ENCODE measurements at regions not wholly inside any gene's neighbourhood (a gene's known extent, or its start where the extent isn't known, plus 50 kb on each side); places are given as distances from the start of the nearest gene placed in this dataset.
"Not testable (repeated sequence)": the region's sequence is repeated elsewhere in the genome, so short reads cannot be mapped to it uniquely, and the experiment has no call there.

DNA sequence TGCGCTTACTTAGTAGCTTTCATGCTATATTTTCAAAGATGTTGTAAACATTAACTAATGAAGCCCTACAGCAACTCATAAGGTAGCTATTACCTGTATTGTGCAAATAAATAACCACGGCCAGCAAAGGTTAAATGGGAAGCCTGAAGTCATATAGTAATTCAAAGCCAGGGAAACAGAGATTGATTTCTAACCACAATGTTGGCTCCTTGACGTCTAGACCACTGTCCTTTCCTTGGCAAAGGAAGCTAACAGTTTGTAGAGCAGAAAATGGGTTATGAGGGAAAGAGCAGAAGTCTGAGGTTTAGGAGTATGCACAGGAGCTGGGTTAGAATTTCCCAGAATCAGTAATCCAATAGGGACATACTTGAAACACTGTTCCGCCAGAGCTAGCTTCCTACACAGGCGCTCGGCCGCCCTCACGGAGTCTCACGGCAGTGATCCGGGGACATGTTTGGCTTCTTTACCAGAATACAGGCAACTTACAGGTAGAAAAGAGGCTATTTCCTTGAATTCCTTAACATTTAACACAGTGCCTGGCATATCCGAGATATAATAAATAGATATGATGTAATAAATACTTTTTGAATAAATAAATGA lies 298.8 kb upstream of the LYPLAL1 start:
- no peak for ATAC-seq
- DNase-seq: no peak

DNA sequence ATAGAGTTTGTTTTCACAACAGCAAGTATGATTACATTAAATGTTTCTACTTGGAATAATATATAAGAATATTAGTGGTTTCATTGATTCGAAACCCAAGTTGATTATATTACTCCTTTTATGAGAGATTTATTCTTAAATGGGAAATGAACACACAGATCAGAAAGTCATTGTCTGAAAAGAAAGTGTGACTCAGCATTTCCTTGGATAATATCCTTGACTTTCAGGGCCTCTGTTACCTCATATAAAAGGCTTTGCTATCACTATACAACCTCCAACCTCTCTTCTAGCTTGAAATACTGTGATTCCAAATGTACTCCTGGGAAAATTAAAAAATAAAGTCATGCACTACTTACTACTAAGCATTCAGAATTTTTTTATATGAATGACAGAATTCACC lies 295.3 kb upstream of the LYPLAL1 start:
- ATAC-seq (no peak), DNase-seq (no peak)

DNA sequence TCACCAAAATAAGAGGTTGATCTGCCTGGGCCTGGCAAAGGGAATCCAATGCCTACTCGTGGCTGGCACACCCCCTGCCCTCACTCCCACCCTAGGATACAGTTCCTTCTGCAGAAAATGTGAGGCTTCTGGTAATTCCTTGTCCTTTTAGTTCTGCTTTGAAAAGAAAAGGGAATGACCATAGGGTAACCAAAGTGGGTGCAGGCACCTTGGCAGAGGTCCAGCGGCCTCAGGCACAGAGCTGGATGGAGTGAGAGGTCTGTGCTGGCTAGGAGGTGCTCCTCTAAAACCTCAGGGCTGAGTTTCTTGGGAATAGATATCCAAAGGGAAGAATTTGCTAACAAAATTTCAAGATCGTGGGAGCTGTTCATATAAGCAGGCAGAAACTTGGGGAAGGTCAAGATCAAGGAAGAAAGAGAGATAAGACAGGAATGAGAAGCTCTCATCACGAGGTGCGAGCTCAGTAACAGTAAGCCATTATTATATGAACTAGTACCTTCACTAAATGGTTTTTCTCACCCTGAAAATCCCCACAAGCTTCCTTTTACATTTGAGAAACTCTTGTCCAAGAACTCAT lies 293.1 kb upstream of the LYPLAL1 start:
- no peak for DNase-seq
- no peak for ATAC-seq

DNA sequence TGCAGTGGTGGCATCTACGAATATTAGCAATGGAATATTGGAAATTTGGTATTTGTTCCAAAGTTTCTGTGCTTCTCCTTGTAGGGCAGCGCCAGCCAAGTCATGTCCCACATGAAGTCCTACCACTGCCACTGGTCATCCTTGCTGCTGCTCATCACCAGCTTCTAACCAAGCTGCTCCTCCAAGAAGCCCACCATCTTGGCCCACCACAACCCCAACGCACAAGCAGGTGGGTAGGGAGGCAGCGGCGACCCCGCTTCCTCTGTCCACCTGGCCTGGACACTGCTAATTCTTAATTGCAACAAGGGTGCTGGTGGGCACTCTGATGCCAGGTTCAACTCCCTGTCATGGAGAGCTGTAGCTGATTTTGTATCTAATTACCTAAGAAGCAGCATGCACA lies 291.2 kb upstream of the LYPLAL1 start:
- DNase-seq (no peak), ATAC-seq (no peak)

DNA sequence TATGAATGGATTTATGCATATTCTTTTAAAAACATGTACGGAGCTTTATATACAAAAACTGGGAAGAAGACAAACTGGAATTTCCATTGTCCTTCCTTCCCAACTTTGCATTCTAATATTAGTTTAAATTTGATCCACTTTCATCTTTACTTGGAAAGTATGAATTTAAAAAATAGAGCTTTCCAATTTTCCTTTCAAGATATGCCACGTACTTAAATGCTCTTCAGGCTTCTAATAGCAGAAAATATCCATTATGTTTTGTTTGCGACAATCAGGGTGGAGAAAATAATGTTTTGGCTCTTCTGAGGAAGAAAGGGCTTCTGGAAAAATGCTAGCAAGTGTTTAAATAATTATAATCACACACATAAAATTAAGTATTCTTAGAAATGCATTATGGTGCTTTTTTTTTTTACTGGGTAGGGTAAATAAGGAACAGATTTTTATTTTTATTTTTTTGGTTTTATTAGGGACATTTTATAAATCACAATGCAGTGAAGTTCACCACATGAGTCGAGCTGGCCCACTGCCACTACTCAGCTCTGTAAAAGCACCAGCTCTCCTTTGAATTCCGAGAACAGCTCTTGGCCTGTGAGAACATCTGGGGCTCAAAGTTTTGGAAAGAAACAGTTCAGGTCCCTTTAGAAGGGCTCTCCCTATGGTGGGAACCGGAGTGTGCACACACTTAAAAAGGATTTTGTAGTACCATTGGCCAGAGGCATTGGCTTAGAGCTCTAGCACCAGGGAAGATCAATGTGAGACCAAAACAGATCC lies 287.4 kb upstream of the LYPLAL1 start:
- ATAC-seq (no peak), DNase-seq (no peak)

DNA sequence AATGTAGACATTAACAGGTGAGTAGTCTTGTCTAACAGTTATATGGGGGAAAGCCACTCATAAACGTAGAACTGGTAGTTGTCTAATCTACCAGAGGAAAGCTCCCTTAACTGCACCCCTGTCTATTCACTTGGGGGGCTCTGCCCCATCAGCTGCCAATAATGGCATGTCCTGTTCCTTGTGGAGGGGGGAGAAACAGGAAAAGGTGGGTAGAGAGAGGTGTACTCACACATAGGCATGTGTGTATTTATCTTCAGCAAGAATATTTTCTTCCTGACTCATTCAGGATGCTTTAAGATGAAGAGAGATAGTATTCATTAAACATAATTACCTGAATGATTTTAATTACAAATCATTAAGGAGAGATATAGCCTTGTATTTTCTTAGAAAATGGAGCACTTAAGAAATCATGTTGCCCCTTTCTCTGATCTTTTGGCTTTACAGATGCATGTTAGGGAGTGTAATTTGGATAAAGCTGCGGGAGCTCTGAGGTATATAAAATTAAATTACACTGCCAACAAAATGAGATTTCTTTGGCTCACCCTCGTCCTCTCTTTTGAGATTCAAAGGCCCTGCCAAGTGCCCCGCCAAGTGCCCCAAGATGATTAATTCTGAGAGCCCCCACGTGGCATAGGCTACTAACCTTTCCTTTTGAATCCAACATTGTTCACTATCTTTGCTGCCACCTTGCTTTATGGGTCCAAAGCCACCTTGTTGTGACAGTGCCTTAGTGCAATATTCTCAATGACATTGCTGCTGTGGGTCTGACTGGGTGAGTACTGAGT lies 286.3 kb upstream of the LYPLAL1 start:
- DNase-seq: no peak
- no peak for ATAC-seq

DNA sequence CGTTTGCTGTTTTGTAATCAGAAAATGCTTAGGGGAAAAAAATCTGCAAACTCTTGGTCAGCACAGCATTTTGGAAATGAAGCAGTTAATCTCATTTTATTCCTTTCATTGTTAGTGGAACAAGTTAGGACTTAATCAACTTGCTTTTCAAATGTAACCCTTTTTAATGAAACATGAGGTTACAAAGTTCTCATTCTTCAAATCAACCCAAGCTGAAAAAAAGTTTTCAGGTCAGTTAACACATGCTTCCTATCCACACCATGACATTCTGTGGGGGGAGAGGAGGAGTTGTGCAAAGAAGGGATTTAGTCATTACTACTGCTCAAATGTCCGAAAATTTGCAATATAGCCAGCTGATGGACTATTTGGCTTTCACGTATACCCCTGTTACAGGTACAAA lies 283.2 kb upstream of the LYPLAL1 start:
- DNase-seq: no peak
- no peak for ATAC-seq

DNA sequence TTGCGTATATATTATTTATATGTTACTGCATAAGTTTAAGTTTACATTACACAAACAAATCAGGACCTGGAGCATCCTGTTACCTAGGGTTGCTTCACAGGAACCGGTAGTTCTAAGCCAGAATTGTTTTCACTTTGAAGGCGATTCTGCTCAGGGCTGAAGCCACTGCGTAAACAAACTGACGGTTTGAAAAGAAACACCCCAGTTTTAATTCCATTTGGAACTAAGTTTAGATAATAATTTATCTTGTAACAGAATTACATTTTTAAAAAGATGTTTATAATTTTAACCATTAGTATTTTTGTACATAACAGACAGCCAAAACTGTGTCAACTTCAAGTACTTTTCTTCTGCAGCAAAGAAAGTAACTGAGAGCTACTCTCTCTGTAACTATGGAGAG lies 282.1 kb upstream of the LYPLAL1 start:
- ATAC-seq (no peak), DNase-seq (no peak)

DNA sequence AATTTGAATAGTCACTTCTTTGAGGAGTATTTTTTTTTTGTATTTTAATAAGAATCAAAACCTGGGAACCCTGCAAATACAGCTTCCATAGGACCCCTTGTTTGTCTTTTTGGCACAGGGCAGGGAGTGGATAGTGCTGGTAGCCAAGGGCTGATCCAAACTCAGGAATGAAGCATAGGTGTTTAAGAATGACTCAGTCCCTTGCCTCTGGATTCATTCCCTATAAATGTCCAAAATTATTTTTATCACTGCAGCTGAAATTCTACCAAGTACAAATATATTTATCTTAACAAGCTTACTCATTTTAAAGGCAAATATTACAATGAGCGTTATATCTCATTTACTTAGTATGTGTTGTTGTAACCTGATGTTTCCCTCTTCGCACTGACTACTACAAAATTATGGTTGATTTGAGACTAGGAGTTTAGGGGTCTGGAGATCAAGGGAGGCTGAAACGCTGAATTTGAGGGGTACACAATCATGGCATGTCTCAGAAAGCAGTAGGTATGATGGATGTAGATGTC lies 278.6 kb upstream of the LYPLAL1 start:
- ATAC-seq (no peak), DNase-seq (no peak)

DNA sequence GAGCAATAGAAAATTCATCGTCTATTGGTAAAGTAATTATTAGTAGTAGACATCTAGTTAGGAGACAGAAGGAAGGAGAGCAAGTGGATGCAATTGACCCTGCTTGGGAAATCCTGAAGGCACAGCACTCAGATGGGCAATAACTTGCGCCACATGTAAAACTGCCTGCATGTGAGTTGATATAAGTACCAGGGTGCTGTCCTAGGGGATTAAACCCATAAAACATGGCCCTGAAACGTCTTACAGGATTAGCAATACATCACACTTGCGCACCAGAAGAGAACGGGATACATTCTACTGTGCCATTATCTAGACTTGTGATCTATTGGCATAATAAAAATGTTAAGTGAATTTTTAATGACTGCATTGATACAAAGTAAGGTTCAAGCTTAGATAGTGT lies 277.5 kb upstream of the LYPLAL1 start:
- ATAC-seq (no peak), DNase-seq (no peak)

DNA sequence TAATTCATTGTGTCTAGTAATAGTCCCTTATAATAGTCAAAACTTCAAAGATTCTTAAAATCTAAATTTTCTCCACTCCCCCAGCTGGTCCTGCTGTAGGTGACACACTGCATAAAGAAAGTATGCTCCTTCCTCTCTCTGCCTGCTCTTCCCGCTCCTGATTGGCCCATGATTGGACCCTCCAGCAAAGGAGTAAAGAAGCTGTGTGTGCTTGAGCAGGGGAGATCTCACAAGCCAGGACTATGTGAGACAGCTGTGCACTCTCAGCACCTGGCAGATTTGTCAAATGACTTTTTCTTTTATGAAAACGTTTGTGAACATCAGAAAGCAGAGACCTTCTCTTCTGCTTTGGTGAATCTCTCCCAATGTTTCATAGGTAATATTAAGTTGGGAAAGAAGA lies 274.8 kb upstream of the LYPLAL1 start:
- ATAC-seq: no peak
- no peak for DNase-seq

DNA sequence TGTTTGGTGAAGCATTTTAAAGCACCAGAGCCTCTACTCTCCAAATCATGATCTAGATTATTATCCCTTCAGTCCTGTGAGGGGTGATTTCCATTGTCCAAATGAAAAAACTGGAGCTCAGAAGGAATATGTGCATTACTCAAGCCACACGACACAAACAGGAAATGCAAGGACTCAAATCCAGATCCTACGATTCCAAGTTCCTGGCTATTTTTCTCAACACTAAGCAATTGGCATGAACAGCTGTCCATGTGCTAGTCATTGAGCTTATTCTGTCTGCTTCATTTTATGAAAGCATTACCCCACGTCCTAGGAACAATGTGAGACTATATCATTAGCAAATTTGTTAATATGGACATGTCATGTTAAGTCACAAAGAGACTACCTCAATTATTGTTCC lies 273.1 kb upstream of the LYPLAL1 start:
- no peak for ATAC-seq

DNA sequence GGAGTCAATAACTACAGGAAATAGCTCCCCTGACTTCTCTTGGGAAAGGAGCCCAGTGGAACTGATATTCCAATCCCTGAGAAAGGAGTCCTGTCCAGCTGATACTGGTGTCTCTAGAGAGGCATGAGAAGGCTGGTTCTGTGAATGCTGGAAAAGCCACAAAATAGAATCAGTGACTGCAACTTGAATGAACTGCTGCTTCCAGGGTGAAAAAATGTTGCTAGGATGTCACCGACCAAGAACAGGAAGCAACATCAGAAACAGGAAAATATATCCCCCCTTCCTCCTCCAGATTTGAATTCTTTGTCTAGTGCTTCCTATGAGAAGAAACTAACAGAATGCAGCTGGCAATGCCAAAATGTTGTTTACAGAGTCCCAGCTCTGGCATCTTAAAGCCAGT lies 269.3 kb upstream of the LYPLAL1 start:
- DNase-seq: no peak

More for the DNA sequence above, 273.1 kb upstream of the LYPLAL1 start:
- no peak for DNase-seq

DNA sequence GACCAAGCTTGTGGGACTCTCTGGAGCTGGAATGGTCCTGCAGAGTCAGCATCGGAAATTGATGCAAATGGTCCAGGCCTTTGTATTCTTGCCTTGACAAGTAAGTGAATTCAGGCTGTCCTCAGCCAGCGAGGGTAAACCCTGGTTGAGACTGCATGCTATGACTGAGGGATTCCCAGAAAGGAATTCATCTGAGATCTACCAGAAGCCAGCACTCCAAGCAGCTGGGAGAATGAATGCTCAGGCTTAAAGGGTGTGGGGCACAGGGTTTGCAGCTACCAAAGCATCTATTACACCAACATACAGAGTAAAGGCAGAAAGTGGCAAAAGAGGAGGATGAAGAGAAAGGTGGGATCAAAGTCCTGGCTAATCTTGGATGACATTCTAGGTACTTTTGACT lies 257.0 kb upstream of the LYPLAL1 start:
- no peak for DNase-seq
- no peak for ATAC-seq

More for the DNA sequence above, 269.3 kb upstream of the LYPLAL1 start:
- ATAC-seq: no peak

DNA sequence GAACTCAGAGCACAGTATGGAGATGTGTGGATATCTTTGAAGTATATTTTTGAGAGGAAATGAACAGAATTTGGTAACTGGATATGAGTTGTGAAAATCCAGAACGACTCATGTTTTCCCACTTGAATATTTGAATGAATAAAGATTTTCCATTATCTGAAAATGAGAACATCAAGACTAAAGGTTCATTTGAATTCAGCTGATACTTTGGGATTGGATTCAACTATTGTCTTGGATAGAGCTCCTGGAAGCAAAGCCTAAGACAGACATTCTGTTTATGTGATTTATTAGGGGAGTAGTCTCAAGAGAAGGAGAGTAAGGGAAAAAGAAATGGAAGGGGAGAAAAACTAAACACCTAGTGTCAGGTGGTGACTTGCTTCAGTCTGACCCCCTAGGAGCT lies 256.0 kb upstream of the LYPLAL1 start:
- no peak for DNase-seq
- ATAC-seq: no peak

DNA sequence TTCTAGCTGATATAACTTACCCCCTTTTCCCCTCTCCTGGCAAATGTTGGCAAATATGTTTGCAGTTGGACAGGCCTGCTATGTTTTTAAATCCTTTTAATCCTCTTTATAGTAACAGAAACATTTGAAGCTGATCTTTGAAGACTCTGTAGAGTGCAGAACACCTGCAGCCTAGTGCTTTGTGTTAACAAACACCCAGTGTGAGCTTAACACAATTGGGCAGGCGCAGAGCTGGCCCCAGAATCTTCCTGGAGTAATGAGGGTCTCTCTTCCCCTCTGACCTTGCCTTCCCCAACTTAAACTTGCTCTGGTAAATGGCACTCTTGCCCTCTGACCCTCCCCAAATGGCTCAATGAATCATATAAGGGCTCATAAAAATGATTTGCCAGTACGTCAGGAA lies 247.9 kb upstream of the LYPLAL1 start:
- no peak for ATAC-seq

DNA sequence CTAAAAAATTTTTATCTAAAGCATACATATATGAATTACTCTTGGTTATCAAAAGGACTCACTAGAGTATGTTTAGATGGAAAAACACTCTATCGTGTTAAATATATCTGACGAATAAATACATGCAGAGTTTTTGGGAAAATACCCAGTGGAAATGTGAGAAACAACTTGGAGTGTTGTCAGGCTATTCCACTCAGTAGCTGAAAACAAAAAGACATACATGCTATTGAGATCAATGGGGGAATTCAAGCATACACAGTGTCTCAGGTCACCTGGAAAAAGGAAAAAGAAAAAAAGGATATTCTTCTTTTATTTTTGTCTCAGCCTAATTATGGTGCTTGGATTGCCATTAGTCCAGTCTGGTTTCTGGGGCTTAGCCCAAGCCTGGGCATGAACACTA lies 247.0 kb upstream of the LYPLAL1 start:
- no peak for DNase-seq
- no peak for ATAC-seq

More for the DNA sequence above, 247.9 kb upstream of the LYPLAL1 start:
- no peak for DNase-seq

DNA sequence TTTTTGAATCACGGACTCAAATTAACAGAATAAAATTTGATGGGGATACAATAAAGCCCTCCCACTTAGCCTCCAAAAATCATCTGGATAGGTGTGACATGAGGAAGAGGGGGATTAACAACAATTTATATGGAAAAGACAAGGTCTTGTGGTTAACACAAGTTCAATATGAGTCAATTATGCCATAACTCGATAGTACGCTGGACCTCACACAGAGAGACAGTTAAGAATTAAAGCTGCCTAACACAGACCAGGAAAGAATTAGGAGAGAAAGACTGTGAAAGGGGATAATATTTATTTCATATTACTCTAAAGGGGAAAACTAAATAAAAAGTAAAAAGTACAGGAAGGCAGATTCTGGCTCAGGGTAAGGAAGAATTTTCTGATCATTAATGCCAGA lies 243.7 kb upstream of the LYPLAL1 start:
- ATAC-seq (no peak), DNase-seq (no peak)

DNA sequence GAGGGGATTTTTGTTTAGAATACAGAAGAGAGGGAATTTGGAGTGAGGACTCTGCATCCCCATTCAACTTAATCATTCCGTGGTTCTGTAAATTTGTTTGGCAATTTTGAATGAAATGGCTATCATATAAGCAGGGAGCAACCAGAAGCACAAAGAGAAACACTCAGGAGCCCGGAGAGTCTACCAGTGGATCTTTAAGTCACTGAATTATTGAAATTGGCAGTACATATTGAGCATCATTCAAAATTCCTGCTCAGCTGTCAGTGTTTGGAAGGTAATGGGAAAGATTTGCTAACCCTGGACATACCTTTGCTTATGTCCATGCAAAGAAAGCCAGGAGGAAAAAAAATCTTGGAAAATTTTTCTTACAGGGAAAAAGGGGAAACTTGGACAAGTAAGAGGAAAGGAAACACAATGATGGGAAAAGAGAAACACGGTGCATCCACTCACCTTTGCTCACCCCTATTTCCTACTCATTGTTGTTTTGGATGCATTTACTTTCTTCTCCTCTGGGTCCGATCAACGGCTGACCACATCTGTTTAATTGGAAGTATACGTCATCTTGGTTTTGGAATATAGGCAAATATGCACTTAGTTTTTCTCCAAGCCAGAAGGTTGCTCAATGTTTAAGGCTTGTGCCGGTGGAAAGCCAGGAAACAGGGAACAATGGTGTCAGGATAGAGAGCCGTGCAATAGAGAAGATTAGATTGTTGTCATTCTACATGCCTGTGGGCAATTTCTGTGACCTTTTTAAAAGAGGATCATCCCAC lies 243.0 kb upstream of the LYPLAL1 start:
- DNase-seq (no peak), ATAC-seq (no peak)

DNA sequence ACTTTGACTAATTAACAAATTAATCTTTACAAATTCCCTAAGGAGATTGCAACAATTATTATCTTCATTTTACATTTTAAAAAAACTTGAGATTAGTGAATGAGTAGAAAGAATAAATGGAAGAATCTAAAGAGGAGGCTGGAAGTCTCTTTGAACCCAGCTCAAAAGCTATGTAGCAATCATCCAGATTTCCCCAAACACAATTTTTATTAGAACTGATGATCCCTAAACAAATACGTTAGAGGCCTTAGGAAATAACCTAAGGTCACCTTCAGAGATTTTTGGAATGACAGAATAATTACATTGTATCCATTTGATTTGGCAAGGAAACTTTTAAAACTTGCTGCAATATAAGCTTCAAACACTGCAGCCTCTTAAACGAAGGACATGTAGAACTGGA lies 242.4 kb upstream of the LYPLAL1 start:
- ATAC-seq (no peak), DNase-seq (no peak)

DNA sequence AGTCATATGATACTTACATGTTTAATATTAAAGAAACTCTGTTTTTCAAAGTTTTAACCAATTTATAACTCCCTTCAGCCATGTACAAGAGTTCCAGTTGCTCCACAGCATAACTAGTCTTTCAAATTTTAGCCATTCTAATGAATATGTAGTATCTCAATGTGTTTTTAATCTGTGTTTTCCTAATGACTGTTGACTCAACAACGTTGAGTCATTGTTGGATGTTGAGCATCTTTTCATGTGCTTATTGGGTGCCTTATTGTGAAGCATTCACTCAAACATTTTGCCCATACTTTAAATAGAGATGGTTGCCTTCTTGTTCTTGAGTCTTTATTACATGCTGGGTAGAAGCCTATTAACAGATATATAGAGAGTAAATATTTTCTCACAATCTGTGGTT lies 240.2 kb upstream of the LYPLAL1 start:
- ATAC-seq (no peak), DNase-seq (no peak)

DNA sequence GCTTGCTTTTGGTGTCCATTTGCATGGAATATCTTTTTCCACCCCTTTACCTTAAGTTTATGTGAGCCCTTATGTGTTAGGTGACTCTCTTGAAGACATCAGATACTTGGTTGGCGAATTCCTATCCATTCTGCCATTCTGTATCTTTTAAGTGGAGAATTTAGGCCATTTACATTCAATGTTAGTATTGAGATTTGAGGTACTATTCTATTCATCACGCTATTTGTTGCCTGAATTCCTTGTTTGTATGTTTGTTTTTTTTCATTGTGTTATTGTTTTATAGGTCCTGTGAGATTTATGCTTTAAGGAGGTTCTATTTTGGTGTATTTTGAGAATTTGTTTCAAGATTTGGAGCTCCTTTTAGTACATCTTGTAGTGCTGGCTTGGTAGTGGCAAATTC lies 238.3 kb upstream of the LYPLAL1 start:
- not testable (repeated sequence) for DNase-seq, ATAC-seq
